ENCODE measurements at regions not wholly inside any gene's neighbourhood (a gene's known extent, or its start where the extent isn't known, plus 50 kb on each side); places are given as distances from the start of the nearest gene placed in this dataset.

GRCh38 chr3:152157337-152157736, 111.4 kb upstream of the MBNL1 start:
- DNase-seq, result no peak

DNA sequence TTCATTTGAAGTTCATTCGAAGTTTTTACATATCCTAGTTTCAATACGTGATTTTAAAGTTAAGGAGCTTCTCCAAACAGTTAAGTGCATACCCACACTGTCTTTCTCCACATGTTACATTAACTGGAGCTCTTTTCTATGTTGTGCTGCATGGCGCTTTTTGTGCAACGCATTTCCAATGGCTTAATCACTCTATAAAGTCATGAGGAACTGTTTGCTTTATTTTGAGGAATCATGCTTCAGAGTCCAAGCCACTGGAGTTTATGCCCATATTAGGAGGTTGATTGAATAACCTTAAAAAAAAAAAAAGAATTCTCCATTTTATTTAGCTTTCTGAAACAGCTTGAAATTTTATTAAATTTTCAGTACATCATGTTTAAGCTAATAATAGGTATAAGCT, 109.4 kb upstream of the MBNL1 start:
- DNase-seq, result no peak

- DNase-seq, result no peak
These were observed 108.2 kb upstream of the MBNL1 start for GRCh38 chr3:152160350-152161011.

GRCh38 chr3:152172460-152172859, 96.3 kb upstream of the MBNL1 start:
- no peak for DNase-seq

GRCh38 chr3:152173627-152174026, 95.1 kb upstream of the MBNL1 start:
- DNase-seq, result no peak

DNA sequence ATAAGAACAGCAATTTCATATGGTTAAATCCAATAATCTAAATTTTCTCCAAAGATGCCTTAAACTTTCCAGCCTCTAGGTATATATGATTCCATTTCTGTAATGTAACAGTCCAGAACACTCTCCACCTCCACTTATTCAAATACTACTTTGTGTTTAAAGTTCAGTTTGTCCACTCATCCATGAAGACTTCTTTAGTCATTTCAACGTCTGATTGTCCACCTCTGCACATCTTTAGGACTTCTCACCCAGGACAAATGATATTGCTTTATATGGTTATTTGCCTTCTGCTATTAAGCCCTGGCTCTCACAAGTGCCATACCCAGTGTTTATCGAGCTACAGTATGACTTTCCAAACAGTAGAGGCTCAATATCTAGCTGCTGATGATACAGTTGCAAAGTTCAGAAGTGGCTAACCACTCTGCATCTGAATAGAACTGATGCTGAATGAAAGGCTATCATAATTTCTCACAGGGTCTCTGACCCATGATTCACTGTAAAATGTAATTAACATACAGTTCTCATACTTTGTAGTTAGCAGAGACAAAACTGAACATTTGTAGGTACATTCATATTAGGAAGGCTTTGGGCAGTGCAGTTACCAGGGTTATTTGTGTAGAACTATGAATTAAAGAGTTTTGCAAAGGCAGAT, 93.7 kb upstream of the MBNL1 start:
- DNase-seq, result no peak

DNA sequence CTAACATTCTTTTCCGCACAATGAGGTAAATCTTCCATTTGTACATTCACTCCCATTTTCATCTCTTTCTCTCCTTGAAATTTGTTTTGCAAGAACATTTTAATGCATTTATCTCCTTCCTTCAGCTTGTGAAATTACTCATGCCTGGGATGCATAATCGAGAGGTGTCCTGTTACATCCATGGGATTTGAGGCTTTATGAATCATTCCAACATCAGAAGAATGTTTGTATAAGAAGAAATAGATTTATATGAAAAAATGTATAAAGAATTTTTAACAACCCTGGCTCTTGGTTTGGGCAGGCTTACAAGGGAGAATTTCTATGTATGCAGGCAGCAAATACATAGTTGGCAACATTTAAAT, 93.2 kb upstream of the MBNL1 start:
- DNase-seq, result no peak

- no peak for DNase-seq
These were observed 92.5 kb upstream of the MBNL1 start for GRCh38 chr3:152176241-152176640.

DNA sequence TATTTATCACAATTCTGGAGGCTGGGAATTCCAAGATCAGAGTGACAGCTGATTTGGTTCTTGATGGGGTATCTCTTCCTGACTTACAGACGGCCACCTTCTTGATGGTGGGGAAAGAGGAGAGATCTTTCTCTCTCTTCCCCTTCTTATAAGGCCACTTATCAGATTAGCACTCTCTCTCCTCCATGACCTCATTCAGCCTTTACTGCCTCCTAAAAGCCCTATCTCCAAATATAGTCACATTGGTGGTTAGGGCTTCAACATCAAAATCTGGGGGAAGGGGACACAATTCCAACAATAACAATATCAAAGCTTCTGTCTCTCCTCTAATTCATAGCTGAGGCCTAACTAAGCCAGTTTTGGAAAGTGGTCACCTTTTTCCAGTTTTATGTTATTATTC, 91.7 kb upstream of the MBNL1 start:
- DNase-seq, result no peak

GRCh38 chr3:152177757-152178156, 91.0 kb upstream of the MBNL1 start:
- no peak for DNase-seq

GRCh38 chr3:152183473-152183872, 85.3 kb upstream of the MBNL1 start:
- DNase-seq, result peak; percentile 54

GRCh38 chr3:152184971-152185686, 83.6 kb upstream of the MBNL1 start:
- no peak for DNase-seq

GRCh38 chr3:152185891-152186630, 82.7 kb upstream of the MBNL1 start:
- DNase-seq, result no peak

DNA sequence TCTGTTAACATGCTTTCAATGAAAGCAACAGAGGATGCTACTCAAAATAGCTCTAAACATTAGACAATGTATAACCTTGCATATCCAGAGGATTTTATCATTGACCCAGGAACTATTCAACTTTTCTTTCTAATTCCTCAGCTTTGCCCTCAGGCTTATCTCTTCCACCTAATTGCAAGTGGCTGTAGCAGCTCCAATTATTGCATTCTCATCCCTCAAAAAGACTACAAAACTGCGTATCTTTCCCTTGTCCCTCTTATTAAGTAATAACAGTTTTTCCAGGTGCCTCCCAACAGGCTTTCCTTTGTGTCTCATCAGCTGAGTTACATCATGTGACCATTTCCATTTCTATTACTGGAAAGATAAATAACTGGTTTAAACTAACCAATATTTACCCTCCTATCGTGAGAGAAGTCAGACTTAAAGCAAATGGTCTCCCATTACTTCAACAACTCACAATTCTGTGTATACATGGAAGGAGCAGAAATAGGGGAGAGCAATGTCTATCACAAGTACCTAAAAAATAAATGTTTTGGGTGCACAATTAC, 78.0 kb upstream of the MBNL1 start:
- DNase-seq, result no peak

GRCh38 chr3:152192050-152192449, 76.7 kb upstream of the MBNL1 start:
- DNase-seq, result no peak

GRCh38 chr3:152192936-152193672, 75.6 kb upstream of the MBNL1 start:
- DNase-seq, result no peak

GRCh38 chr3:152193673-152194267, 75.0 kb upstream of the MBNL1 start:
- peak; percentile 33 for DNase-seq

DNA sequence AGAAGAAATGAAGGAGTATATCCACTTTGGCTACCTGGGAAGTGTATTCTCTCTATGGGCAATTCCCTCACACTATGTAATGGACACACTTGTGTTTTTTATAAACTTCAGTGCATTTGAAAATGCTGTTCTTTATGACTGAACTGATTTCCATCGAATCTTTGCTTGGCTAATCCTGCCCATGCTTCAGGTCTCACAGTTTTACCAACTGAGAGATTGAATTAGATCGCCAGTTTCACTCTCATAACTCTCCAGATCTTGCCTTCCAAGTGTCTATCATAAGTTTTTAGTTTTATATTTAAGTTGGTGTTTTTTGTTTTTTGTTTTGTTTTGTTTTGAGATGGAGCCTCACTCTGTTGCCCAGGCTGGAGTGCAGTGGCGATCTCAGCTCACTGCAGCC, 73.5 kb upstream of the MBNL1 start:
- DNase-seq, result no peak

GRCh38 chr3:152196782-152197181, 71.9 kb upstream of the MBNL1 start:
- DNase-seq, result no peak

GRCh38 chr3:152197451-152197850, 71.3 kb upstream of the MBNL1 start:
- DNase-seq, result no peak

DNA sequence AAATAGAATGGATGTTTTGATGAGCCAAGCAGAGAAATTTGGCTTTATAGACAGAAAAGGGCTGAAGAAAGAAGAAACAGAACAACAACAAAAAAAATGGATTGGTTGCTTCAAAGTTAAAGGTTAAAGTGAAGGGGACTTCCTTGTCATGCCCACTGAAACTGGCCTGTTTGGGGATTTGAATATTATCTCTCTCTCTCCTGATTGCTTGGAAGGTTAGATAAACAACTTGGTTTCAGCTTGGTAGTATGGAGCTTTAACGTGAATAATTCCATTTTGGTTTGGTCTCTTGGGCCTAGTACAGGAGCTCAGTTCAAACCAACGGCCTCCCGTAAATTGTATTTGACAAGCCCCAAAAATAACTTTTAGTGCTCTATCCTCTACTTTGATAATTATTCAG, 70.8 kb upstream of the MBNL1 start:
- no peak for DNase-seq

DNA sequence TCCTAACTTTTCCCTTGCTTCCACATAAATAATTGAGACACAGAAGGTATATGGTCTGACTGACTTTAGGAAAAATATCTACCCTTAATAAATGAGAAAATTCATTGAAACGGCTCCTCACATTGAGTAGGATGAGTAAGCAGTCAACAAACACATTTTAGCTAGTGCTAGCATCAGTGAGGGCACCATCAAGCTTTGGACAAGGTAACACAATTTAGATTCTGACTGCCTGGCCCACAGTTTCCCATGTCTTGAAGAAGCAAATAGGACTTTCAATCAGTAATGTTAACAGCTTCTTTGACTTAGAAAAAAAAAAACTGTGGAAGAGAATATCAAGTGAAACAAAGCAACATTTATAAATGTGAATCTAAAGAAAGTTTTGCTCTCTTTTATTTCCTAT, 70.1 kb upstream of the MBNL1 start:
- DNase-seq, result no peak

Data from stimulated activated CD4-positive, alpha-beta T cell treated with anti-CD3 and anti-CD28 coated beads, Interleukin-1b, Interleukin-23, amount 100 ng/mL, for 48 hours (primary cell).